ENCODE measurements at regions not wholly inside any gene's neighbourhood (a gene's known extent, or its start where the extent isn't known, plus 50 kb on each side); places are given as distances from the start of the nearest gene placed in this dataset.

GRCh38 chr5:38725371-38725865, 120.4 kb upstream of the OSMR start:
- in situ Hi-C loops (cut with HindIII; ENCODE audit: extremely low pct_ligation_motif_present, low pct_unique_long_range_greater_than_20kb) (no loop called here), intact Hi-C loops (cut with micrococcal nuclease; ENCODE audit: unreplicated experiment) (no loop called here)
- Histone ChIP-seq H3K9ac (ENCODE audit: insufficient read depth, low read depth, low read length) (no peak overlapping the region), H3K4me2 (ENCODE audit: low read depth, low read length) (no peak overlapping the region), H3K36me3 (replicated peaks in 1 of 2; ENCODE audit: control insufficient read depth in 1 of 2, insufficient read depth in 2 of 2, low read length in 2 of 2) (no peaks in the 10 kb centered on the region), H3K4me3 (replicated peaks in 1 of 3; ENCODE audit: insufficient read depth in 1 of 3, low read depth in 2 of 3, low read length in 3 of 3) (no peak overlapping the region), H3K79me2 (ENCODE audit: insufficient read depth, low read length) (no peaks in the 10 kb centered on the region), H3K9me3 (ENCODE audit: low read length) (no peaks in the 10 kb centered on the region), H3K27ac (ENCODE audit: extremely low read length, insufficient read depth, low read length) (no peak overlapping the region), H3K4me1 (ENCODE audit: insufficient read depth, low read length) (no peaks in the 10 kb centered on the region), H2AFZ (ENCODE audit: low read length) (no peak overlapping the region), H4K20me1 (ENCODE audit: insufficient read depth, low read length) (no peaks in the 10 kb centered on the region), H3K27me3 (ENCODE audit: control insufficient read depth in 1 of 2, insufficient read depth in 2 of 2, low read length in 2 of 2) (no peaks in the 10 kb centered on the region)
- ATAC-seq: no peak
- TF ChIP-seq NFE2 (CRISPR knock-in tag; IDR thresholded peaks at IDR 0.05): no peak
- TF ChIP-seq DZIP1 (CRISPR knock-in tag; IDR thresholded peaks at IDR 0.05): no peak
- TF ChIP-seq TARDBP (CRISPR knock-in tag; IDR thresholded peaks at IDR 0.05): no peak
- TF ChIP-seq ZNF136 (CRISPR knock-in tag; IDR thresholded peaks at IDR 0.05; ENCODE audit: low read depth): no peak
- TF ChIP-seq PRDM4 (CRISPR knock-in tag; IDR thresholded peaks at IDR 0.05; ENCODE audit: borderline replicate concordance): no peak
- TF ChIP-seq, protein P1, sequence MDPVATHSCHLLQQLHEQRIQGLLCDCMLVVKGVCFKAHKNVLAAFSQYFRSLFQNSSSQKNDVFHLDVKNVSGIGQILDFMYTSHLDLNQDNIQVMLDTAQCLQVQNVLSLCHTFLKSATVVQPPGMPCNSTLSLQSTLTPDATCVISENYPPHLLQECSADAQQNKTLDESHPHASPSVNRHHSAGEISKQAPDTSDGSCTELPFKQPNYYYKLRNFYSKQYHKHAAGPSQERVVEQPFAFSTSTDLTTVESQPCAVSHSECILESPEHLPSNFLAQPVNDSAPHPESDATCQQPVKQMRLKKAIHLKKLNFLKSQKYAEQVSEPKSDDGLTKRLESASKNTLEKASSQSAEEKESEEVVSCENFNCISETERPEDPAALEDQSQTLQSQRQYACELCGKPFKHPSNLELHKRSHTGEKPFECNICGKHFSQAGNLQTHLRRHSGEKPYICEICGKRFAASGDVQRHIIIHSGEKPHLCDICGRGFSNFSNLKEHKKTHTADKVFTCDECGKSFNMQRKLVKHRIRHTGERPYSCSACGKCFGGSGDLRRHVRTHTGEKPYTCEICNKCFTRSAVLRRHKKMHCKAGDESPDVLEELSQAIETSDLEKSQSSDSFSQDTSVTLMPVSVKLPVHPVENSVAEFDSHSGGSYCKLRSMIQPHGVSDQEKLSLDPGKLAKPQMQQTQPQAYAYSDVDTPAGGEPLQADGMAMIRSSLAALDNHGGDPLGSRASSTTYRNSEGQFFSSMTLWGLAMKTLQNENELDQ (CRISPR knock-in tag; IDR thresholded peaks at IDR 0.05; ENCODE audit: borderline replicate concordance): no peak
- no peak for TF ChIP-seq HES4 (CRISPR knock-in tag; IDR thresholded peaks at IDR 0.05; ENCODE audit: borderline replicate concordance)
- no peak for TF ChIP-seq SSRP1 (CRISPR knock-in tag; IDR thresholded peaks at IDR 0.05)
- no peak for TF ChIP-seq ZNF790 (CRISPR knock-in tag; IDR thresholded peaks at IDR 0.05; ENCODE audit: borderline replicate concordance)
- TF ChIP-seq ZC3H4 (CRISPR knock-in tag; IDR thresholded peaks at IDR 0.05; ENCODE audit: borderline replicate concordance): no peak
- no peak for TF ChIP-seq NFYB (CRISPR knock-in tag; IDR thresholded peaks at IDR 0.05)
- TF ChIP-seq BHLHE40 (IDR thresholded peaks at IDR 0.05; ENCODE audit: low read length): no peak
- TF ChIP-seq ELK4 (CRISPR knock-in tag; IDR thresholded peaks at IDR 0.05; ENCODE audit: borderline replicate concordance): no peak
- TF ChIP-seq FLYWCH1 (CRISPR knock-in tag; IDR thresholded peaks at IDR 0.05): no peak
- no peak for TF ChIP-seq ZNF773 (CRISPR knock-in tag; IDR thresholded peaks at IDR 0.05; ENCODE audit: borderline replicate concordance)
- no peak for TF ChIP-seq ZNF703 (CRISPR knock-in tag; IDR thresholded peaks at IDR 0.05; ENCODE audit: borderline replicate concordance)
- no TSS peak for BruUV-seq (replicated peaks)
- WGBS (ENCODE audit: low lambda C conversion rate): 38% methylated on average over 8 of the region's 10 CpGs
- no peak for DNase-seq (ENCODE audit: low spot score)
- no peak for FAIRE-seq
- ChIA-PET POLR2A (no interaction called here), CTCF (ENCODE audit: low intra/inter-chr PET ratio, low total read pairs) (no interaction called here)
